AG10803 (cell line): ENCODE measurements at regions not wholly inside any gene's neighbourhood (a gene's known extent, or its start where the extent isn't known, plus 50 kb on each side); places are given as distances from the start of the nearest gene placed in this dataset.

Experiments used
- DNase-seq: peaks from one replicate; pipeline ENCODE4 v3.0.0; 2010; ENCODE audit warnings: low read depth
- H3K4me3 ChIP-seq: 2 replicates; pipeline ENCODE4 v1.5.1; 2011; ENCODE audit warnings: mild to moderate bottlenecking, low read length, control low read depth
- TF ChIP-seq, protein P1 (sequence below): conservative IDR thresholded peaks from 2 replicates; pipeline ENCODE4 v1.5.1; 2011; ENCODE audit warnings: mild to moderate bottlenecking, low read length, control low read depth, inconsistent platforms

DNA sequence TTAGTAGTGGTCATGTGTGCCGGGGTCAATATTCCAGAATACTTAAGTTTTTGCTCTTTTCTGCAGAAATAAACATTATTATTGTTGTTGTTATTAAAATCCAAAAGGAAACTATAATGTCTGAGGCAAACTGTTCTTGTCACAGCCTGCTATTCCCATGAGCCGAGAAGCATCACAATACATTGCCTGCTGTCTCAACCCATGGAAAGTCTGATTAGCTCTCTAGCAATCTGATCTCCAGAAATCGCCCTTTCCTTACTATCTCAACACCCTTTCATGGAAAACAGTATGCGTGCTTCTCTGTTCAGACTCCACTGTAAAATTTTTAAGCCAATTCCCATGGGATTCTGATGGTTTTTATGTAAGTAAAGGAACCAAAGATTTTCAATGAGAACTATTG lies 811.0 kb downstream of the TUSC7 start:
- TF ChIP-seq, protein P1, sequence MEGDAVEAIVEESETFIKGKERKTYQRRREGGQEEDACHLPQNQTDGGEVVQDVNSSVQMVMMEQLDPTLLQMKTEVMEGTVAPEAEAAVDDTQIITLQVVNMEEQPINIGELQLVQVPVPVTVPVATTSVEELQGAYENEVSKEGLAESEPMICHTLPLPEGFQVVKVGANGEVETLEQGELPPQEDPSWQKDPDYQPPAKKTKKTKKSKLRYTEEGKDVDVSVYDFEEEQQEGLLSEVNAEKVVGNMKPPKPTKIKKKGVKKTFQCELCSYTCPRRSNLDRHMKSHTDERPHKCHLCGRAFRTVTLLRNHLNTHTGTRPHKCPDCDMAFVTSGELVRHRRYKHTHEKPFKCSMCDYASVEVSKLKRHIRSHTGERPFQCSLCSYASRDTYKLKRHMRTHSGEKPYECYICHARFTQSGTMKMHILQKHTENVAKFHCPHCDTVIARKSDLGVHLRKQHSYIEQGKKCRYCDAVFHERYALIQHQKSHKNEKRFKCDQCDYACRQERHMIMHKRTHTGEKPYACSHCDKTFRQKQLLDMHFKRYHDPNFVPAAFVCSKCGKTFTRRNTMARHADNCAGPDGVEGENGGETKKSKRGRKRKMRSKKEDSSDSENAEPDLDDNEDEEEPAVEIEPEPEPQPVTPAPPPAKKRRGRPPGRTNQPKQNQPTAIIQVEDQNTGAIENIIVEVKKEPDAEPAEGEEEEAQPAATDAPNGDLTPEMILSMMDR = no peak

DNA sequence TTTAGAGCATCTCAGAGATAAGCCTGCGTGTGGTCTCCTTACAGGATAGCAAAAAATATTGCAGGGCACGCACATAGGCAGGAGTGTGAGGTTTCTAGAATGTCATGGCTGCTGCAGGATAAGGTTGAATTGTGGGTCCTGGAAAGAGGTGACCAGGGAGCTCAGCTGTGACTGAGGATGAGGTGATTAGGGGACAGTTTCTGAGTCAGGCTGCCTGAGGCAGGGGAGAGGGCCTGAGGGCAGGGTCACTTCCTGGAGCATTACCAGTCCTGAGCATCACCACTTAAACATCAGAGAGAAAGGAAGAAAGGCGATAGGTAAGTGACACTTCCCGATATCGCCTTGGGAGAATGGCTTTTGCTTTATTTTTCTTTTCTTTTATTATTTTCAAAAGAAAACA lies 813.8 kb downstream of the TUSC7 start:
- no peak overlapping the region for H3K4me3 ChIP-seq
- TF ChIP-seq, protein P1 = no peak
- no peak for DNase-seq

More for the DNA sequence above, 811.0 kb downstream of the TUSC7 start:
- no peak for DNase-seq
- H3K4me3 ChIP-seq = no peak overlapping the region

DNA sequence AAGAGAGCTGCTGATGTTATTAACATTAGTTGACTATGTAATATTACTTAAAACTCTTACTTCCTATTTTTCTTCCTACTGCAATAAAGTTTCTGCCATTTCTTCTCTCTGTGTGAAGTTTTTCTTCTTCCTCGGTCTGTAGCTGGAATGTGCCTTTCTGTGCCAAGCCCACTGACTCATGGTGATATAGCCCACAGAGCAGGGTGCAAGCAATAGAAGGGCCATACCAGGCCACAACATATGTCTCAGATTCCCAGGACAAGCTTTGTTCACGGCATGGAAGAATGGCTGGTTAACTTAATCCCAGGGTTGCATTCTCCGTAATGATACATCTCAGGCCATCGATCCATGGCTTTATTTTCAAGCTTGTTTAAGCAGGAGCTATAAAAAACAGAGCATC lies 815.3 kb downstream of the TUSC7 start:
- DNase-seq = peak; percentile 66
- H3K4me3 ChIP-seq = no peak overlapping the region
- TF ChIP-seq, protein P1 = no peak

DNA sequence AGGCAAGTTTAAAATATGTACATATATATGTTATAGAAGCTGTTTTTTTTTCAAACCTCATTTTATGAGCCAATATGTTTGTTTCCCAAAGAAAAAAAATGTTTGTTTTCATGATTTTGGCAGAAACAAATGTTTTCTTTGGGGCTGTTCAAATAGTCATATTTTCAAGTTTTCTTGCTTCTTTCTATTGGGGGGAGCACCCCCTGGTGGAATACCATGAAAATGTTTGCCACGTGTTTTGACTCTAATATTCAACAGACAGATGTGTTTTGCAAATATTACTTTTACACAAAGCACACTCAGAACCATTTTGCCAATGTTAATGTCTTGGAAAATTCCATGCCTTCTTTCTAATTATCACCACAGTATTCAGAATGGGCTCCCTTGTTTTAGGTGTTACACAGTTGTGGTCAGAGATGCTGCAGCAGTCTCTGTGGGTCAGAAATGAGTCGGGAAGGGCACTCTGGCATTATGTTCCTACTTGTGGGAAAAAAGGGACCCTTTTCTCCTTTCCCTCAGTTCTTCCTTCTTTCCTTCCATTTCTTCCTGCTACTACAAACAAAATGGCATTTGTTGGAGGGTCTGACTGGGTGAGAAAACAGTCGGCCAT lies 817.0 kb downstream of the TUSC7 start:
- DNase-seq = peak; percentile 32
- no peak overlapping the region for H3K4me3 ChIP-seq
- TF ChIP-seq, protein P1 = peak; percentile 70

DNA sequence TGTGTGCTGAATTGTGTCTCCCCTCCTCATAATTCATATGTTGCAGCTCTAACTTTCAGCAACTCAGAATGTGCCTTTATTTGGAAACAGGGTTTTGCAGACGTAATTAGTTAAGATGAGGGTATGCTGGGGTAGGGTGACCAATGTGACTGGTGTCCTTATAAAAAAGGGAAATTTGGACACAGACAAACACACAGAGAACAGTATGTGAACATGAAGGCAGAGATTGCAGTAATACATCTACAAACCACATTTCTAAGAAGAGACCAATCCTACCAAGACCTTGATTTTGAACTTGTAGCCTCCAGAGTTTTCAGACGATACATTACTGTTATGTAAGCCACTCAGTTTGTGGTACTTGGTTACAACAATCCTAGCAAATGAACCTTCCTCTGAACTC lies 817.8 kb downstream of the TUSC7 start:
- no peak overlapping the region for H3K4me3 ChIP-seq
- TF ChIP-seq, protein P1 = no peak
- no peak for DNase-seq

DNA sequence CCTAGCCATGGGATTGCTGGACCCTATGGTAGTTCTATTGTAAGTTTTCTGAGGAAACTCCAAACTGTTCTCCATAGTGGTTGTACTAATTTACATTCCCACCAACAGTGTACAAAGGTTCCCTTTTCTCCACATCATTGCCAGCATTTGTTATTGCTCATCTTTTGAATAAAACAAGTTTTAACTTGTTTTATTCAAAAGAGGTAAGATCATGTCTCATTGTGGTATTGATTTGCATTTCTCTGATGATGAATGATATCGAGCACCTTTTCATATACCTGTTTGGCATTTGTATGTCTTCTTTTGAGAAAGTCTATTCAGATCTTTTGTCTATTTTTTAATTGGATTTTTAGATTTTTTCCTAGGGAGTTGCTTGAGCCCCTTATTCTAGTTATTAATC lies 819.1 kb downstream of the TUSC7 start:
- H3K4me3 ChIP-seq = no peak overlapping the region
- DNase-seq = no peak
- TF ChIP-seq, protein P1 = no peak

DNA sequence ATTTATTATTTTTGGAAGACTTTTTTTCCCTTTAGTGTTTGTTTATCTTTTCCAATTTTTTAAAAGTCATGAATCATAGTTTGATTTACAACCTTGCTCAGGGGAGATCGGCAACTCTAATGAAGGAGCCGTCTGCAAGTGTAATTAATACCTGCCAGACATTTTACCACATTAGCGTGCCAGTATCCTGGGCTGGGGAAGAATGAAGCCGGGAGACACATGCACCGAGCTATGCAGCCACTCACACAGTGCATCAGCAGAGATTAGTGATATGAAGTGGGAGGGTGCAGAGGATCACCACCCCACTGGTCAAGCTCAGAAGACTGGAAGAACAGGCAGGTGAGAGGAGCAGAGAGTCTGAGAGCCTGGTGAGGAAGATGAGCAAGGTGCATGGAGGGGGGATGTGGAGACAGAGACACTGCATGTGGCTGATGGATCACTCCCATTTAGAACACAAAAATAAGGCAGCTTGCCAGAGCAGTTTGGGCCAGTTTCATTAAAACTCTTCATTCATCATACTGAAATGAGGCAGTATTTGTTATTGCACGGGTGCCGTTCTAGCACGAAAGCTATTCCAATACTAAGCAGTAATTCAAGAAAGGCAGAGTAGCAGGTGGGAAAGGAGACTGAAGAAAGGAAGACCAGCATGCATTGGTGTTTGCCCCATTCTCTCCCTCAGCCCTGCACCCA lies 821.6 kb downstream of the TUSC7 start:
- H3K4me3 ChIP-seq = no peak overlapping the region
- TF ChIP-seq, protein P1 = no peak
- no peak for DNase-seq
